PFSK-1 (cell line): ENCODE measurements at regions not wholly inside any gene's neighbourhood (a gene's known extent, or its start where the extent isn't known, plus 50 kb on each side); places are given as distances from the start of the nearest gene placed in this dataset.

Source experiments
- POLR2AphosphoS5 ChIP-seq: IDR thresholded peaks from 2 replicates; pipeline ENCODE4 v1.6.1; 2012; ENCODE audit warnings: low read depth, mild to moderate bottlenecking, control low read depth, low read length, moderate library complexity
- SIN3A ChIP-seq: IDR thresholded peaks from 2 replicates; pipeline ENCODE4 v1.6.1; 2012; ENCODE audit warnings: mild to moderate bottlenecking, low read length, moderate library complexity, borderline replicate concordance; ENCODE audit not compliant: insufficient read depth
- TAF1 ChIP-seq: IDR thresholded peaks from 2 replicates; pipeline ENCODE4 v1.6.1; 2012; ENCODE audit warnings: low read length, control low read depth, borderline replicate concordance; ENCODE audit not compliant: insufficient read depth

DNA sequence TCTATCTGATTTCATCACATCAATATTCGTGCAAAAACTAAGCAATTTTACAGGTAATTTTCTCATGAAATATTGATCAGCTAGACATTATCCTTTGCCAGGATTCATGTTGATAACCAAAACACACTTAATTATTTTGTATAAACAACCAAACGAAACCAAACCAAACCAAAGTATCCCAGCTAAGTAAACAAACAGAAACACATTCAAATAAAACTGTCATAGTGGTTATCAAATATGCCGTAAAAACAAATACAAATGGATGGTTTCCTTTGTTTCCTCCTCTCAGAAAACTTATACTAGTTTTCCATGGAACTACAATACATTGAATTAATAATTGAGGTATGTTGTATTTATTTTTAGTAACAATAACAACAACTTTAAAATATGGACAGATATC is 777.4 kb downstream of the DSC3 start:
- TF ChIP-seq POLR2AphosphoS5 = no peak
- no peak for TF ChIP-seq SIN3A
- no peak for TF ChIP-seq TAF1
